ENCODE measurements at regions not wholly inside any gene's neighbourhood (a gene's known extent, or its start where the extent isn't known, plus 50 kb on each side); places are given as distances from the start of the nearest gene placed in this dataset.

GRCh38 chr1:168468822-168469221, 75.0 kb downstream of the XCL2 start:
- TF ChIP-seq TBL1XR1 (IDR thresholded peaks at IDR 0.05; ENCODE audit: low read depth, low read length): no peak
- TF ChIP-seq POLR2AphosphoS5 (IDR thresholded peaks at IDR 0.05; ENCODE audit: low read length): no peak
- no peak for TF ChIP-seq CHD1 (IDR thresholded peaks at IDR 0.05; ENCODE audit: low read depth, low read length)
- no peak for TF ChIP-seq CTCF (IDR thresholded peaks at IDR 0.05 in 2 of 3, conservative IDR thresholded peaks at IDR 0.05 in 1 of 3; ENCODE audit: control insufficient read depth in 2 of 3, extremely low read depth in 1 of 3, insufficient read depth in 1 of 3, low read depth in 3 of 3, low read length in 3 of 3)
- TF ChIP-seq MEF2A (IDR thresholded peaks at IDR 0.05; ENCODE audit: insufficient read depth, low read depth, low read length): no peak
- TF ChIP-seq HDAC2 (IDR thresholded peaks at IDR 0.05): no peak
- TF ChIP-seq SIN3A (IDR thresholded peaks at IDR 0.05; ENCODE audit: low read depth, low read length): no peak

All from GM12878 (cell line).